ENCODE measurements at regions not wholly inside any gene's neighbourhood (a gene's known extent, or its start where the extent isn't known, plus 50 kb on each side); places are given as distances from the start of the nearest gene placed in this dataset.

DNA sequence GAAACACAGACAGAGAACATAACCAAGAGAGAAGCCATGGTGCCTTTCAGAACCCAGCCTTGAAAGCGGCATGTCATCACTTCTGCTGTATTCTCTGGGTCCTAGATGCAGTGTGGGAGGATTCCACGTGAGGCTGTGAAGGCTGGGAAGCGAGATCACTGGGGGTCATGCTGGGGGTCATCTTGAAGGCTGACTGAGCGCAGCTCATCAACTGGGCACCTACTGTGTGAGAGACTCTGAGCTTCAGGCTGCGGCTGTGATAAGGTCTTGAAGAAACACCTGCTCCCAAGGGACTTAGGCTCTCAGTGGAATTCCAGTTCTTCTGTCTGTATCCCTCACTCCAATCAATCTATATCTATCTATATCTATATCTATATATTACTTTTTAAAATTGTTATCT is 91.8 kb upstream of the KLF13 start:
- no peak for TF ChIP-seq CTCF (IDR thresholded peaks at IDR 0.05 in 2 of 3, conservative IDR thresholded peaks at IDR 0.05 in 1 of 3; ENCODE audit: control insufficient read depth in 2 of 3, extremely low read depth in 1 of 3, insufficient read depth in 1 of 3, low read depth in 3 of 3, low read length in 3 of 3)
- no peak for TF ChIP-seq IRF5 (IDR thresholded peaks at IDR 0.05; ENCODE audit: borderline replicate concordance)
- no peak for TF ChIP-seq CBFB (IDR thresholded peaks at IDR 0.05; ENCODE audit: low read depth)
- TF ChIP-seq TCF12 (IDR thresholded peaks at IDR 0.05; ENCODE audit: low read depth, low read length): no peak
- TF ChIP-seq BHLHE40 (IDR thresholded peaks at IDR 0.05; ENCODE audit: borderline replicate concordance in 1 of 2, low read depth in 2 of 2, low read length in 1 of 2): no peak
- no peak for TF ChIP-seq REST (IDR thresholded peaks at IDR 0.05; ENCODE audit: low read depth, low read length)
- no peak for TF ChIP-seq PBX3 (IDR thresholded peaks at IDR 0.05; ENCODE audit: insufficient replicate concordance, low read depth, low read length)
- TF ChIP-seq GATAD2B (conservative IDR thresholded peaks at IDR 0.05; ENCODE audit: low read depth): no peak
- no peak for TF ChIP-seq ZBTB33 (IDR thresholded peaks at IDR 0.05)
- TF ChIP-seq POLR2A (IDR thresholded peaks at IDR 0.05; ENCODE audit: low read depth, low read length): no peak
- TF ChIP-seq SPI1 (IDR thresholded peaks at IDR 0.05; ENCODE audit: borderline replicate concordance, insufficient read depth, low read depth, low read length): no peak
- no peak for TF ChIP-seq NBN (IDR thresholded peaks at IDR 0.05)
- no peak for TF ChIP-seq SMC3 (IDR thresholded peaks at IDR 0.05; ENCODE audit: borderline replicate concordance, low read length)
